Hippocampal formation (tissue), 2 donors: ENCODE measurements at regions not wholly inside any gene's neighbourhood (a gene's known extent, or its start where the extent isn't known, plus 50 kb on each side); places are given as distances from the start of the nearest gene placed in this dataset.

Experiments used
- DNase-seq, 2 donors: peaks; one replicate each; lab custom pipeline; 2025; lab: John Stamatoyannopoulos, UW

- no peak for DNase-seq
Observed at GRCh38 chr3:31456373-31456772, 76.4 kb upstream of the STT3B start.

- DNase-seq, result no peak
Observed at GRCh38 chr3:31461426-31461825, 71.3 kb upstream of the STT3B start.

GRCh38 chr3:31462050-31462569 lies 70.6 kb upstream of the STT3B start:
- DNase-seq, result no peak

GRCh38 chr3:31465999-31466398 lies 66.7 kb upstream of the STT3B start:
- no peak for DNase-seq

GRCh38 chr3:31466866-31467265 lies 65.9 kb upstream of the STT3B start:
- no peak for DNase-seq

- DNase-seq, result no peak
Observed at GRCh38 chr3:31468433-31468832, 64.3 kb upstream of the STT3B start.

- DNase-seq, result no peak
Observed at GRCh38 chr3:31469385-31469784, 63.3 kb upstream of the STT3B start.

GRCh38 chr3:31472479-31473390 lies 60.0 kb upstream of the STT3B start:
- DNase-seq, result no peak

GRCh38 chr3:31476209-31476608 lies 56.5 kb upstream of the STT3B start:
- DNase-seq, result no peak

GRCh38 chr3:31479431-31479830 lies 53.3 kb upstream of the STT3B start:
- DNase-seq, result no peak

GRCh38 chr3:31481697-31482096 lies 51.0 kb upstream of the STT3B start:
- no peak for DNase-seq

- DNase-seq, result no peak
Observed at GRCh38 chr3:31482493-31483200, 50.1 kb upstream of the STT3B start.
